CD4-positive, alpha-beta T cell treated with Interleukin-1 beta for 1 hour (primary cell): ENCODE measurements at regions not wholly inside any gene's neighbourhood (a gene's known extent, or its start where the extent isn't known, plus 50 kb on each side); places are given as distances from the start of the nearest gene placed in this dataset.
"Not testable (repeated sequence)": the region's sequence is repeated elsewhere in the genome, so short reads cannot be mapped to it uniquely, and the experiment has no call there.

Experiments
- DNase-seq, 2 donors: peaks; one replicate each; pipeline ENCODE4 v3.0.0-alpha.2; 2020 to 2022

DNA sequence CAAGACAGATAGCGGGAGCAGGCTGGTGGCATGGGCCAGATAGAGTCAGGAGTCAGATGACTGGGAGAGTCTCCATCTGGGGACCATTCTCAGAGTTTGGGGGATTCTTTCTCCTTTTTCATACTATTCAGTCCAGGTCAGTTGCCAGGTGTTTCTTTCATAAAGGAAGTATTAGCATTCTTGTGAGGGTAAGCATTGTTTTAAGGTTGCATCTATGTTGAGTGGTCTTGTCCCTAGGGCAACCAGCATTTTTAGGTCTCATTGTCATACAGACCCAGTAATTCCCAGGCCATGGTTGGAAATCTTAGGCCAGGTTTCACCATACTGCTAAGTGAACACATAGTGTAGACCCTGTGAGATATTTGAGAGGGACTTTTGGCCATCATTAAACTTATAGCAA is 122.3 kb upstream of the POC5 start:
- no peak for DNase-seq

- DNase-seq, result no peak
Measured at GRCh38 chr5:75837258-75837841, 120.1 kb upstream of the POC5 start.

- no peak for DNase-seq
Measured at GRCh38 chr5:75831561-75831960, 114.3 kb upstream of the POC5 start.

DNA sequence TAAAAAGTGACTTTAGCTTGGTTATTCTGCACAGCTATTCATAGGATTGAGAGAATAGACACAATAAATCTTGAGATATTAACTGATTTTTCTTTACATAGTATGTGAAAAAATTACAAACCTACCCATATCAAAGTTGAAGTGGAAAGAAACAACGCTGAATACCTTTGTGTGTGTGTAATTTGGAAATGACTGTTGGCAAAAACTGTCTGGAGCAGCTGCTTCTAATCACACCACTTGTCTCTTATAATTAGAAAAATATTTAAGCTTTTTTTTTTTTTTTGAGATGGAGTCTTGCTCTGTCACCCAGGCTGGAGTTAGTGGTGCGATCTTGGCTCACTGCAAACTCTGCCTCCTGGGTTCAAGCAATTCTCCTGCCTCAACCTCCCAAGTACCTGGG is 110.8 kb upstream of the POC5 start:
- no peak for DNase-seq

GRCh38 chr5:75824323-75824722 is 107.1 kb upstream of the POC5 start:
- DNase-seq, result no peak

- no peak for DNase-seq
Measured at GRCh38 chr5:75823811-75824210, 106.6 kb upstream of the POC5 start.

GRCh38 chr5:75818661-75819060 is 101.4 kb upstream of the POC5 start:
- DNase-seq, result no peak

GRCh38 chr5:75799695-75800094 is 82.5 kb upstream of the POC5 start:
- DNase-seq, result not testable (repeated sequence)

- DNase-seq, result not testable (repeated sequence)
Measured at GRCh38 chr5:75769338-75769737, 52.1 kb upstream of the POC5 start.
